OCI-LY7 (cell line): ENCODE measurements at regions not wholly inside any gene's neighbourhood (a gene's known extent, or its start where the extent isn't known, plus 50 kb on each side); places are given as distances from the start of the nearest gene placed in this dataset.

Experiments used
- EZH2phosphoT487 ChIP-seq: fragments of 200-600 bp; sonication (generic); IDR thresholded peaks from 2 replicates; pipeline ENCODE4 v1.6.1; 2018; ENCODE audit warnings: low read depth, borderline replicate concordance, mild to moderate bottlenecking, mixed run types, antibody characterized with exemption, low read length, moderate library complexity, mixed read lengths
- TF ChIP-seq, protein P1 (sequence below): fragments of 200-600 bp; sonication (generic); conservative IDR thresholded peaks from 2 replicates; pipeline ENCODE4 v1.5.1; 2014; ENCODE audit warnings: mild to moderate bottlenecking, antibody characterized with exemption, low read length, moderate library complexity, mixed read lengths

DNA sequence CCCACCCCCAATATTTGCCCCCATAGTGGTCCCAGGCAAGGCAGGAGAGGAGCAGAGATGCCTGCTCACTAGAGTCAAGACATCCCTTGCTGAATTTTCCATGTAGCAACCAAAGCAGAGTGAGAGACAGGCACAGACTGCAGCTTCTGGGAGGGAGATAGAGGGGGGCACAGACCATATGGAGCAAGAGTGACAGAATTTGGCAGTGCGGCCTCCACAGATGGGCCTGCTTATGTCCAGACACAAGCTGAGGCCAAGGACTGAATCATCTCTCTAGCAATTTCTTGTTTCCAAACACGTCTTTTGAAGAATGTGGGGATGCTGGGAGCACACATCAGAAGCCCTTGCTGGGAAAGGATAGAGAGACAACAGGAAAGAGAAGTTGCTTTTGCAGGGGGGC lies 53.0 kb upstream of the ALDH1B1 start:
- TF ChIP-seq, protein P1, sequence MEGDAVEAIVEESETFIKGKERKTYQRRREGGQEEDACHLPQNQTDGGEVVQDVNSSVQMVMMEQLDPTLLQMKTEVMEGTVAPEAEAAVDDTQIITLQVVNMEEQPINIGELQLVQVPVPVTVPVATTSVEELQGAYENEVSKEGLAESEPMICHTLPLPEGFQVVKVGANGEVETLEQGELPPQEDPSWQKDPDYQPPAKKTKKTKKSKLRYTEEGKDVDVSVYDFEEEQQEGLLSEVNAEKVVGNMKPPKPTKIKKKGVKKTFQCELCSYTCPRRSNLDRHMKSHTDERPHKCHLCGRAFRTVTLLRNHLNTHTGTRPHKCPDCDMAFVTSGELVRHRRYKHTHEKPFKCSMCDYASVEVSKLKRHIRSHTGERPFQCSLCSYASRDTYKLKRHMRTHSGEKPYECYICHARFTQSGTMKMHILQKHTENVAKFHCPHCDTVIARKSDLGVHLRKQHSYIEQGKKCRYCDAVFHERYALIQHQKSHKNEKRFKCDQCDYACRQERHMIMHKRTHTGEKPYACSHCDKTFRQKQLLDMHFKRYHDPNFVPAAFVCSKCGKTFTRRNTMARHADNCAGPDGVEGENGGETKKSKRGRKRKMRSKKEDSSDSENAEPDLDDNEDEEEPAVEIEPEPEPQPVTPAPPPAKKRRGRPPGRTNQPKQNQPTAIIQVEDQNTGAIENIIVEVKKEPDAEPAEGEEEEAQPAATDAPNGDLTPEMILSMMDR, result no peak
- TF ChIP-seq EZH2phosphoT487, result no peak
